GDM1 (cell line): ENCODE measurements at regions not wholly inside any gene's neighbourhood (a gene's known extent, or its start where the extent isn't known, plus 50 kb on each side); places are given as distances from the start of the nearest gene placed in this dataset.
"Not testable (repeated sequence)": the region's sequence is repeated elsewhere in the genome, so short reads cannot be mapped to it uniquely, and the experiment has no call there.

Experiments used
- DNase-seq: peaks from one replicate; lab custom pipeline; 2025; lab: John Stamatoyannopoulos, UW

GRCh38 chr11:37171451-37171850 is 573.4 kb upstream of the RAG2 start:
- DNase-seq, result no peak

- DNase-seq, result no peak
Observed at GRCh38 chr11:37170311-37170710, 572.3 kb upstream of the RAG2 start.

DNA sequence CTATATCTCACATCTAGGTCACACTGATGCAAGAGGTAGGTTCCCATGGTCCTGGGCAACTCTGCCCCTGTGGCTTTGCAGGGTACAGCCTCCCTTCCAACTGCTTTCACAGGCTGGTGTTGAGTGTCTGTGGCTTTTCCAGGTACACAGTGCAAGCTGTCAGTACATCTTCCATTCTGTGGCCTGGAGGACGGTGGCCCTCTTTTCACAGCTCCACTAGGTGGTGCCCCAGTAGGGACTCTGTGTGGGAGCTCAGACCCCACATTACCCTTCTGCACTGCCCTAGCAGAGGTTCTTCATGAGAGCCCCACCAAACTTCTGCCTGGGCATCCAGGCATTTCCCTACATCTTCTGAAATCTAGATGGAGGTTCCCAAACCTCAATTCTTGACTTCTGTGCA is 547.4 kb upstream of the RAG2 start:
- DNase-seq, result not testable (repeated sequence)

- DNase-seq, result no peak
Observed at GRCh38 chr11:37142591-37142990, 544.6 kb upstream of the RAG2 start.

GRCh38 chr11:37141707-37142106 is 543.7 kb upstream of the RAG2 start:
- DNase-seq, result no peak

DNA sequence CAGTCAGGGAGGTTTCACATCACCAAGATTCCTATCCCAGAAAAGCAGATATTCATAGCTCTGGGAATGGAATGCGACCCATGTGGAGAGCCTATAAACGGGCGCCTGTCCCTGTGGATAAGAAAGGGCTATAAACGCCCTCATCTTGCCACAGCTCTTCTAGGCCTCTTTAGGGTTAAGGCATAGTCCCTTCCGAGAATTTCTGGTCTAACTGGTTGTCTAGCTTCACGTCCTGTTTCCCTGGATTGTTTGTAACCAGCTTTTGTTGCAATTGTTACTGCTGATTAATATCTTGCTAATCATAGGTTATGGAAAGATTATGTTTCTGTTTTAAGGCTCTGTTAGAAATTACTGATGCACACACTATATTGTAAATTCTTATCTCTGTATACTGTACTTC is 537.6 kb upstream of the RAG2 start:
- not testable (repeated sequence) for DNase-seq

DNA sequence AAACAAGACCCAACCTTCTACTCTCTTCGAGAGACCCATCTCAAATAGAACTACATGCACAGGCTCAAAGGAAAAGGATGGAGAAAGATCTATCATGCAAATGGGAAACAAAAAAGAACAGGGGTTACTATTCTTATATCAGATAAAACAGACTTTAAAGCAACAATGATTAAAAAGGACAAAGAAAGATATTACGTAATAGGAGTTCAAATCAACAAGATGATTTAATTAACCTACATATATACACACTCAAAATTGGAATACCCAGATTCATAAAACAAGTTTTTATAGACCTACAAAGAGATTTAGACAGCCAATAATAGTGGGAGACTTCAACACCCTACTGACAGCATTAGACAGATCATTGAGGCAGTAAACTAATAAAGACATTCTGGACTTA is 536.6 kb upstream of the RAG2 start:
- no peak for DNase-seq

DNA sequence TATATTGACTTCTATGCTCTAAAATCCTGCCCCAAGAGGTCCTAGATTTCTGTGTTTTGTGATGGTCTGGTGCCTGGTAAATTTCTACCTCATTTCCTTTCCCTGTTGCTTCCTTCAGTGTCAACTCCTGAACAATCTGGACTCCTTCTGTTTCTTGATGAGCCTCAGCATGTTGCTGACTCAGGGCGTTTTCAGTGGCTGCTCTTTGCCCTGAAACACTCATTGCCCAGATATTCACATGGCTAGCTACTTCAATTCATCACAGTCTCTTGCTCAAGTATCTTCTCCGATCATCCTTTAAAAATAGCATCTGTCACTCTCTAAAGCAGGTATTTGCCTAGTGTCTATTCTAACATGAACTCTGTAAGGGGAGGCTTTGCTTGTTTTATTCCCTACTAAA is 526.3 kb upstream of the RAG2 start:
- DNase-seq, result no peak

DNA sequence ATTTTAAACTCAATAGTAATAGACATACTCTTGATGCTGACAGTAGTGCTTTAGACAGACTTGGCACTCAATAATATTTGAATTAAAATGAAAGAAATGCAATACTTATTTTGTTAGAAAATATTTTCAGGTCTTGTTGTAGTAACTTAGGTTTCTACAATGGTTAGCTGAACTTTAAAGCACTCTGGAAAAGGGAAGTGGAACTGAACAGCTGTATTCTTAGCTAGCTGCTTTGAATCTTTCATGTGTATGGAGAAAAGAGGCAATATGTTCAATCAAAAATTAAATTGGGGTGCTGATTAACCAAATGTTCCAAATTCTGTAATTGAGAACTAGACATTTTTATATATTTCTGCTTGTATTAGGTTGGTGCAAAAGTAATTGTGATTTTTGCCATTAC is 517.9 kb upstream of the RAG2 start:
- no peak for DNase-seq

DNA sequence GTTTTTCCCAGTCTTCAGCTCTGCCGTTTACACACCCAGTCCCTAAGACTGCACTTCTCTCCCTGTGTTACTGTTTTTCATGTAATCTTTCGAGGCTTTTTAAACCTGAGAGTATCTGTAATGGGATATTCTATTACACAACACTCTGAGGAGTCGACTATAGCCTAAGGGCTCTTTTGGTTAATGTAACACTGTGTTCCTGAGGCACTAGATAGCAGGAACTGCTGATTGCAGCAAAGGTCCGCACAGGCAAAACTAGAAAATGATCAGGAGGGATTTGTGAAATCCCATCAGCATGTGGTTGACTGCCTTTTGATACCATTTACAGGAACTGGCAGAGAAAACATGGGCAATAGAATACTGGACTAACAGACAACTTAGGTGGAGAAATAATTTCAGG is 512.3 kb upstream of the RAG2 start:
- no peak for DNase-seq

DNA sequence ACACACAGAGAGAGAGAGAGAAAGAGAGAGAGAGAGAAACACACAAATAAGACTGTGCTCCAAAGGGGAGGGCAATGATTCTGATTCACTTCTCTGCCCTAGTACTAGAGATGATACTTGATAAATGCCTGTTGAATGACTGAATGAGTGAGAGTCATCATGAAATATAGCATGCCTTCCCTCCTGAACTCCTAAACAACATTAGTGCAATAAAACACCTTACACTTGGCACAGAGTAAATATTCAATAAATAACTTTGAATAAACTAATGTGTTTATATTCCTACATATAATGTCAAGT is 511.2 kb upstream of the RAG2 start:
- no peak for DNase-seq

DNA sequence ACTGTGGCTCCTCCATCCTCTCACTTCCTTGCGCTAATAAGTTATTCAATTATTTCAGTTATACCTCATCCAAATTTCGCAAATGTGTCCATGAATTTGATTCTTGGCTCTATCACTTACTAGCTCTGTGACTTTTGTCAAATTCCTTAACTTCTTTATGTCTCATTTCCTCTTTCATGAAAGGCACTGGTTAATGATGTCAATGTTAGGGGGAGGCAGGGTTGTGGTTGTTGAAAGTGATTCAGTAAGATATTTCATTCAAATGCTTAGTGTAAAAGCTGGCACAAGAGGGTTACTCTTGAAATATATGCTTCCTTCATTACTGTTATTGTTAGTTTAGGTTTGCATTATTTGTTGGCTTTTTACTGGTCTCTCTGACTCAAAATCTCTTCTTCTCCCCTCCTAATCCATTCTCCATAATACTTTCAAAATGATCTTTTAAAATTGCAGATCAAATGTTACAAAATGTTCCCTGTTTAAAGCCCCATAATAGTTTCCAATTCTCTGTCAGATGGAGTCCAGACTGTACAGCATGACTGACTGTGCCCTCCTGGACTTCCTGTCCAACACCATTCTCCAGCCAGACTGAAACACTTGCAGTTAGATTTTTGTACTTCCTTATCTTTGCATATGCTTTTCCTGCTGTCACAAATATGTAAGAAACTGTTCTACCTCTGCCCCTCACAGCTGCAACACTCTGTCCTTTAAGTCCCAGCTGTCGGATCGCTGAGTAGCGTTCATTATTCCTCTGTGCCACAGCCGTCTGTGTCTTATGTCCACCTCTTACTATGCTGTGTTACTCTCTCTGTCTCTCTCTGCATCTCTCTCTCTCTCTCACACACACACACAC is 510.6 kb upstream of the RAG2 start:
- DNase-seq, result no peak

DNA sequence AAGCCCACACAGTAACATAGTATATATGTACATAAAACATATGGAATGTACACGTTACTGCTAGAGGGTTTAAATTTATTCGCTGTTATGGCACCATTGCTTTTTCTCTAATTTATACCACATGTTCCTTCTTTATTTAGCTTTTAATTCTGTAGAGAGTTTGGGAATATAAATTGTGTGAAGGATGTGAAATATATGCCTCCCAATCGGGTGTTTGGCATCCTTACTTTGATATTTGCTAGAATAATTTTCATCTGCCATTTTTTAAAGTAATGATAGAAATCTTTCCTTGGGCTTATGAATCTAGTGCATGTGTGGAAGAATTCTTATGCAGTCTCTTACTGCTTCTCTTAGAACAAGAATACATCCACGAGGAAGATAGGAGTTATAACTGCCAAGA is 509.8 kb upstream of the RAG2 start:
- DNase-seq, result no peak

GRCh38 chr11:37107415-37107814 is 509.4 kb upstream of the RAG2 start:
- DNase-seq, result no peak

GRCh38 chr11:37105427-37105826 is 507.4 kb upstream of the RAG2 start:
- no peak for DNase-seq

DNA sequence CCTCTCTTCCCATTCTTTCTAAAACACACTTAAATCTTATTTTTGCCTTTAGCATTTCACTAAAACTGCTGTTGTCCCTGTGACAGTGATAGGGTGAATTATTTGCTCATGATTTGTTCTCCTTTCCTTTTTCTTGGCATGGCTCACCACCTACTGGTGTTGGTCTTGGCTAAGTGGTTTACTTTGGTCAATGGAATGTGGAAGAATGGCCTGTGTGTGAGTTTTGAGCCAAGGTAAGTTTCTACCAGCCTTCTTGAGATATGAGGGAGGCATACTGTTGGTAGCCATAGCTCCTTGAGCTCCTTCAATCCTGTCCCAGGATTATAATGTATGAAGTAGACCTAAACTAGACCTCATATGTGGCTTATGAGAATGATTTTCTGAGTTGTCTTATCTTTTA is 506.3 kb upstream of the RAG2 start:
- DNase-seq, result no peak

- no peak for DNase-seq
Observed at GRCh38 chr11:37100008-37100407, 502.0 kb upstream of the RAG2 start.

- no peak for DNase-seq
Observed at GRCh38 chr11:37092487-37092886, 494.5 kb upstream of the RAG2 start.

DNA sequence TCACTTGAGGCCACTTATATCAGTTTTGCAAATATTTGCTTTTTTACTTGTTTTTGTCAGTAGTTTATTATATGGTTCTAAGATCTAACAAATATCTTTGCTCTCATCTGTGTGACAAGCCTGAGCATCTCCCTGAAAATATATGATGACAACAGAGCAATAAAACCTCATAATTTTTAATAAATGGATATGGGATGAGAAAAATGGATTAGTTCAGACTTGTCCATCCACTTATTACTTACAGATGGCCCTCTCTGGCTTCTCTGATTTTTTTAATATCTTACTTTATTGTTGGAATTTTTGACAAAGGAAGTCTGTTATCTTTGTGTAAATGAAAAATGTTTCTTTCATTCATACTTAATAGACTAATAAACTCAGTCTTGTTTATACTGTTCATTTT is 491.4 kb upstream of the RAG2 start:
- DNase-seq, result no peak

DNA sequence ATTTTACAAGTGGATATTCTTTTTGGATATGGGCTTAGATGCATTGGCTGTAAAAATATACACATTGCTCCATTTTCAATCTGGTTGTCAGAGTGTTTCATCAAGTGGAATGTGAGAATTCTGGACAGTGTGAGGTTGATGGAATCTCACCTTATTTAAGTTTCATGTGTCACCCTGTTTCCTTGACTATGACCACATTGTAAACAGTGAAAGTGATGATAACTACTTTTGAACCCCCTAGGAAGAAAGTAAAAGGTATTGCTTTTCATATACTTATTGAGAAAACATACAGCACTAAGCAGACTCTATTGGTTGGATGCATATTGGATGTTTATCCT is 490.5 kb upstream of the RAG2 start:
- no peak for DNase-seq

GRCh38 chr11:37087650-37088572 is 489.9 kb upstream of the RAG2 start:
- no peak for DNase-seq

- DNase-seq, result no peak
Observed at GRCh38 chr11:37078521-37078920, 480.5 kb upstream of the RAG2 start.

GRCh38 chr11:37076866-37077265 is 478.8 kb upstream of the RAG2 start:
- DNase-seq, result no peak
